SK-N-SH (cell line): ENCODE measurements at regions not wholly inside any gene's neighbourhood (a gene's known extent, or its start where the extent isn't known, plus 50 kb on each side); places are given as distances from the start of the nearest gene placed in this dataset.

Experiments used
- CTCF ChIA-PET: fragments of 300-600, 350-600 bp; formaldehyde crosslinking; extraction: SDS; loops from one replicate; lab custom pipeline; 2021; lab: Yijun Ruan, JAX
- POLR2A ChIA-PET: fragments of 350-600 bp; sonication (Branson Sonifier 250); formaldehyde crosslinking; extraction: SDS; loops from one replicate; lab custom pipeline; 2020; ENCODE audit warnings: antibody characterized with exemption, inconsistent platforms; lab: Yijun Ruan, JAX
- DNase-seq: peaks from one replicate; pipeline ENCODE4 v3.0.0; 2012
- H2AFZ ChIP-seq: fragments of 200-600 bp; sonication (generic); 2 replicates; pipeline ENCODE4 v1.8.1; 2016; ENCODE audit warnings: antibody characterized with exemption, mild to moderate bottlenecking, low read depth
- H3F3A ChIP-seq: fragments of 200-600 bp; sonication (generic); replicated peaks from 2 replicates; pipeline ENCODE3; 2016; ENCODE audit warnings: antibody characterized with exemption, mild to moderate bottlenecking; ENCODE audit not compliant: insufficient read depth
- H3K27ac ChIP-seq, 2 experiments: fragments of 200-500 bp in 1 of 2; fragments of 200-600 bp in 1 of 2; sonication (Bioruptor generic) in 1 of 2; sonication (generic), shearing (Covaris generic) in 1 of 2; 2 replicates each; pipeline versions ENCODE4 v1.5.1 to v1.6.1; 2014 to 2016; ENCODE audit warnings: low read depth in 2 of 2, inconsistent platforms in 1 of 2, low read length in 1 of 2, mild to moderate bottlenecking in 1 of 2, mixed read lengths in 1 of 2
- H3K27me3 ChIP-seq: fragments of 200-600 bp; sonication (generic), shearing (Covaris generic); 2 replicates; pipeline ENCODE4 v1.6.1; 2016; ENCODE audit warnings: mixed run types; ENCODE audit not compliant: insufficient read depth
- H3K36me3 ChIP-seq, 2 experiments: fragments of 200-500 bp in 1 of 2; fragments of 200-600 bp in 1 of 2; sonication (Bioruptor generic) in 1 of 2; sonication (generic) in 1 of 2; replicated peaks in 1 of 2; 2 replicates each; pipeline versions ENCODE3 to v1.5.1; 2014 to 2016; ENCODE audit warnings: low read length in 1 of 2, mild to moderate bottlenecking in 1 of 2; ENCODE audit not compliant: insufficient read depth in 2 of 2, control insufficient read depth in 1 of 2
- H3K4me1 ChIP-seq, 2 experiments: fragments of 200-500 bp in 1 of 2; fragments of 200-600 bp in 1 of 2; sonication (Bioruptor generic) in 1 of 2; sonication (generic), shearing (Covaris generic) in 1 of 2; 2 replicates each; pipeline versions ENCODE4 v1.5.1 to v1.6.1; 2014 to 2016; ENCODE audit warnings: low read depth in 1 of 2, low read length in 1 of 2, mixed run types in 1 of 2; ENCODE audit not compliant: insufficient read depth in 2 of 2, control insufficient read depth in 1 of 2
- H3K4me2 ChIP-seq: fragments of 200-600 bp; sonication (generic), shearing (Covaris generic); 2 replicates; pipeline ENCODE4 v1.6.1; 2017; ENCODE audit warnings: mixed run types
- H3K4me3 ChIP-seq, 2 experiments: fragments of 200-500 bp in 1 of 2; fragments of 200-600 bp in 1 of 2; sonication (Bioruptor generic) in 1 of 2; sonication (generic), shearing (Covaris generic) in 1 of 2; 2 replicates each; pipeline versions ENCODE4 v1.5.1 to v1.8.1; 2014 to 2016; ENCODE audit warnings: low read depth in 2 of 2, inconsistent platforms in 1 of 2, low read length in 1 of 2, mild to moderate bottlenecking in 1 of 2, mixed read lengths in 1 of 2, moderate library complexity in 1 of 2
- H3K79me2 ChIP-seq: fragments of 200-600 bp; sonication (generic); 2 replicates; pipeline ENCODE4 v1.8.1; 2017; ENCODE audit warnings: mild to moderate bottlenecking; ENCODE audit not compliant: insufficient read depth
- H3K9ac ChIP-seq: fragments of 200-600 bp; sonication (generic); 2 replicates; pipeline ENCODE4 v1.6.1; 2017; ENCODE audit warnings: mixed run types
- H3K9me2 ChIP-seq: fragments of 200-600 bp; sonication (generic); 2 replicates; pipeline ENCODE4 v1.6.1; 2017; ENCODE audit warnings: mixed run types
- H3K9me3 ChIP-seq: fragments of 200-600 bp; sonication (generic); 2 replicates; pipeline ENCODE4 v1.6.1; 2017; ENCODE audit warnings: mixed run types, mild to moderate bottlenecking, moderate library complexity
- H4K20me1 ChIP-seq: fragments of 200-600 bp; sonication (generic); 2 replicates; pipeline ENCODE4 v1.6.1; 2017; ENCODE audit warnings: mild to moderate bottlenecking, mixed run types; ENCODE audit not compliant: insufficient read depth
- FOSL2 ChIP-seq: IDR thresholded peaks from 2 replicates; pipeline ENCODE4 v1.4.0; 2012; ENCODE audit warnings: low read depth, mild to moderate bottlenecking, moderate library complexity, borderline replicate concordance
- GATA2 ChIP-seq: sonication (generic); formaldehyde crosslinking; IDR thresholded peaks from 2 replicates; pipeline ENCODE4 v1.5.0; 2020; ENCODE audit warnings: mild to moderate bottlenecking, missing genetic modification reagents
- IRF3 ChIP-seq: fragments of 150-350 bp; IDR thresholded peaks from 2 replicates; pipeline ENCODE4 v1.6.1; 2016; ENCODE audit warnings: mild to moderate bottlenecking, low read depth, low read length
- MEF2A ChIP-seq: IDR thresholded peaks from 2 replicates; pipeline ENCODE4 v1.4.0; 2012; ENCODE audit warnings: low read depth, borderline replicate concordance
- RAD21 ChIP-seq: IDR thresholded peaks from 2 replicates; pipeline ENCODE4 v1.6.1; 2012; ENCODE audit warnings: mild to moderate bottlenecking, low read length
- RXRA ChIP-seq: IDR thresholded peaks from 2 replicates; pipeline ENCODE4 v1.4.0; 2012; ENCODE audit warnings: low read depth, mild to moderate bottlenecking, borderline replicate concordance
- SIN3A ChIP-seq: IDR thresholded peaks from 2 replicates; pipeline ENCODE4 v1.6.1; 2012; ENCODE audit warnings: low read depth, mild to moderate bottlenecking, low read length, moderate library complexity, borderline replicate concordance
- TCF12 ChIP-seq: IDR thresholded peaks from 2 replicates; pipeline ENCODE4 v1.4.0; 2012
- USF1 ChIP-seq: IDR thresholded peaks from 2 replicates; pipeline ENCODE4 v1.4.0; 2012; ENCODE audit warnings: low read depth, borderline replicate concordance
- USF2 ChIP-seq: fragments of 150-350 bp; IDR thresholded peaks from 2 replicates; pipeline ENCODE4 v1.6.1; 2017; ENCODE audit warnings: antibody characterized with exemption, low read length, low read depth, borderline replicate concordance
- WGBS: methylation state at CpG from one replicate; pipeline ENCODE4 v1.1.6; 2017; ENCODE audit warnings: low lambda C conversion rate; 5-methylcytosine and 5-hydroxymethylcytosine counted together
- TF ChIP-seq, protein P1 (sequence below): IDR thresholded peaks from 2 replicates; pipeline ENCODE4 v1.4.0; 2012; ENCODE audit warnings: low read depth
- TF ChIP-seq, protein P2 (sequence below): fragments of 200-600 bp; sonication (generic); IDR thresholded peaks from 2 replicates; pipeline ENCODE4 v1.6.1; 2017; ENCODE audit warnings: antibody characterized with exemption, mild to moderate bottlenecking, moderate library complexity

- TF ChIP-seq IRF3 (no peak), TCF12 (no peak)
Measured at GRCh38 chr5:74111764-74112163, 485.8 kb downstream of the ARHGEF28 start (continued).

GRCh38 chr5:74109344-74109743 lies 483.3 kb downstream of the ARHGEF28 start:
- WGBS, result 81% methylated on average over 4 of the region's 4 CpGs

GRCh38 chr5:74107899-74108298 lies 481.9 kb downstream of the ARHGEF28 start:
- Histone ChIP-seq H3K4me3 (no peak overlapping the region), H3K4me1 (peaks cover 0 to 5% of the 10 kb centered on the region in 2 experiments; a peak in 1 of 4 replicates), H3K79me2 (no peaks in the 10 kb centered on the region), H3K9ac (no peak overlapping the region), H3K36me3 (no peaks in the 10 kb centered on the region), H3K27ac (no peak overlapping the region), H3K4me2 (no peak overlapping the region), H3K9me3 (no peaks in the 10 kb centered on the region), H3F3A (no peaks in the 10 kb centered on the region), H2AFZ (no peak overlapping the region), H3K27me3 (no peaks in the 10 kb centered on the region), H4K20me1 (no peaks in the 10 kb centered on the region), H3K9me2 (no peaks in the 10 kb centered on the region)
- POLR2A ChIA-PET, result no interaction called here
- CTCF ChIA-PET, result interaction anchor here (1.1 kb wide), 1 partner anchor 14 kb away, joined by 4 read pairs; no protein-coding TSS in a partner anchor
- TF ChIP-seq MEF2A (no peak), RAD21 (no peak)
- no peak for DNase-seq

More at GRCh38 chr5:74109344-74109743, 483.3 kb downstream of the ARHGEF28 start:
- Histone ChIP-seq H3K36me3 (no peaks in the 10 kb centered on the region), H3K9ac (no peak overlapping the region), H4K20me1 (no peaks in the 10 kb centered on the region), H3K4me1 (peaks cover 0 to 7% of the 10 kb centered on the region in 2 experiments; a peak in 1 of 4 replicates), H3F3A (no peaks in the 10 kb centered on the region), H3K9me3 (no peaks in the 10 kb centered on the region), H2AFZ (no peak overlapping the region), H3K27ac (no peak overlapping the region), H3K9me2 (no peaks in the 10 kb centered on the region), H3K4me3 (no peak overlapping the region), H3K4me2 (no peak overlapping the region), H3K27me3 (no peaks in the 10 kb centered on the region), H3K79me2 (no peaks in the 10 kb centered on the region)
- ChIA-PET POLR2A (no interaction called here), CTCF (no interaction called here)
- no peak for DNase-seq
- TF ChIP-seq FOSL2 (no peak), RXRA (no peak)
- TF ChIP-seq, protein P1, sequence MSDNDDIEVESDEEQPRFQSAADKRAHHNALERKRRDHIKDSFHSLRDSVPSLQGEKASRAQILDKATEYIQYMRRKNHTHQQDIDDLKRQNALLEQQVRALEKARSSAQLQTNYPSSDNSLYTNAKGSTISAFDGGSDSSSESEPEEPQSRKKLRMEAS, result no peak

DNA sequence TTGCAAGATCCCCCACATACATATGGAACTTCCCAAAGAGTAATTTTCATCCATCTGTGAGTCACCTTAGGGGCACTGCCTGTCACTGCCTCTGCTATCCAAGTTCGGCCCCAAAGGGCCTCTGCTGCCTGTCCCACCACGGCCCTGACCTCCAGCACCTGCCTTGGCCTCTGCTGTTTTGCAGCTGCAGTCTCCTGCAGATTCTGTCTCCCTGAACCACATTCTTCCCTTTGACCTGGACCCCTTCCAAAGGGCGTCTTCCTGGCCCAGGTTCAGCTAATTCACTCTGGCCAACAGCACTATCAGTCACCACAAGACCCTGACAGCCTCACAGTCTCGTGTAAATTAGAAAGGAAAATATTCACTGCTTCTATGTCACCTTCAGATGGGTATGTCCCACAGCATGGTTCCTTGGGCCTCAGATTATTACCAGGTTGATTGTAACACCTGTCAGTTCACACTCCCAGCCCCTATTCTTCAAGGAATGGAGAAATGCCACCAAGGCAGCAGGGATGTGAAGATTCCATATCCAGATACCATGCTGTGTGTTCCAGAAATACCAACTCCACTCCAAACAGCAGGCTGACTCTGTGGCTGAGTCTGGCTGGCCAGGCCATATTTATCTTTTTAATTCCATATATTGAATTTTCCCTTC lies 479.3 kb downstream of the ARHGEF28 start:
- Histone ChIP-seq H3K4me2 (no peak overlapping the region), H3K27ac (no peak overlapping the region), H3K9me3 (no peaks in the 10 kb centered on the region), H2AFZ (no peak overlapping the region), H3K79me2 (no peaks in the 10 kb centered on the region), H3K9me2 (no peaks in the 10 kb centered on the region), H3F3A (no peaks in the 10 kb centered on the region), H3K4me1 (no peaks in the 10 kb centered on the region), H3K36me3 (no peaks in the 10 kb centered on the region), H3K4me3 (no peak overlapping the region), H3K9ac (no peak overlapping the region), H4K20me1 (no peaks in the 10 kb centered on the region), H3K27me3 (no peaks in the 10 kb centered on the region)
- DNase-seq, result no peak
- CTCF ChIA-PET, result no interaction called here
- WGBS, result 54% methylated on average over 4 of the region's 4 CpGs
- POLR2A ChIA-PET, result no interaction called here
- TF ChIP-seq GATA2 (CRISPR knock-in tag) (no peak), USF1 (no peak), SIN3A (no peak), USF2 (no peak)
- TF ChIP-seq, protein P2, sequence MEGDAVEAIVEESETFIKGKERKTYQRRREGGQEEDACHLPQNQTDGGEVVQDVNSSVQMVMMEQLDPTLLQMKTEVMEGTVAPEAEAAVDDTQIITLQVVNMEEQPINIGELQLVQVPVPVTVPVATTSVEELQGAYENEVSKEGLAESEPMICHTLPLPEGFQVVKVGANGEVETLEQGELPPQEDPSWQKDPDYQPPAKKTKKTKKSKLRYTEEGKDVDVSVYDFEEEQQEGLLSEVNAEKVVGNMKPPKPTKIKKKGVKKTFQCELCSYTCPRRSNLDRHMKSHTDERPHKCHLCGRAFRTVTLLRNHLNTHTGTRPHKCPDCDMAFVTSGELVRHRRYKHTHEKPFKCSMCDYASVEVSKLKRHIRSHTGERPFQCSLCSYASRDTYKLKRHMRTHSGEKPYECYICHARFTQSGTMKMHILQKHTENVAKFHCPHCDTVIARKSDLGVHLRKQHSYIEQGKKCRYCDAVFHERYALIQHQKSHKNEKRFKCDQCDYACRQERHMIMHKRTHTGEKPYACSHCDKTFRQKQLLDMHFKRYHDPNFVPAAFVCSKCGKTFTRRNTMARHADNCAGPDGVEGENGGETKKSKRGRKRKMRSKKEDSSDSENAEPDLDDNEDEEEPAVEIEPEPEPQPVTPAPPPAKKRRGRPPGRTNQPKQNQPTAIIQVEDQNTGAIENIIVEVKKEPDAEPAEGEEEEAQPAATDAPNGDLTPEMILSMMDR, result no peak
